Panc1 (cell line): ENCODE measurements at regions not wholly inside any gene's neighbourhood (a gene's known extent, or its start where the extent isn't known, plus 50 kb on each side); places are given as distances from the start of the nearest gene placed in this dataset.

ENCODE experiments used
- ATAC-seq: fragments of 200-7000 bp; cut with Tn5 transposase; 2 replicates; pipeline ENCODE4 v1.9.1; 2020; ENCODE audit warnings: mild to moderate bottlenecking, moderate library complexity
- BruUV-seq: library from RNA; stranded (reverse); fragments of 400-500 nt; replicated peaks from 2 replicates; lab custom pipeline; 2021; lab: Mats Ljungman, UMichigan
- CTCF ChIA-PET: fragments of 300-600 bp; sonication (Branson Sonifier 250); formaldehyde crosslinking; loops from one replicate; lab custom pipeline; 2022; ENCODE audit warnings: antibody characterized with exemption; lab: Charles Lee
- POLR2A ChIA-PET: fragments of 300-600 bp; sonication (Branson Sonifier 250); formaldehyde crosslinking; loops from one replicate; lab custom pipeline; 2022; ENCODE audit warnings: antibody characterized with exemption; lab: Charles Lee
- DNase-seq: peaks from one replicate; pipeline ENCODE4 v3.0.0-alpha.2; 2010; ENCODE audit warnings: low read depth, low spot score
- H3K27ac ChIP-seq: 2 replicates; pipeline ENCODE4 v1.5.1; 2011; ENCODE audit warnings: mild to moderate bottlenecking, low read length, inconsistent platforms
- H3K27me3 ChIP-seq: fragments of 200-500 bp; sonication (Bioruptor generic); 2 replicates; pipeline ENCODE4 v1.6.0; 2014; ENCODE audit warnings: low read length, inconsistent platforms; ENCODE audit not compliant: control insufficient read depth, insufficient read depth
- H3K36me3 ChIP-seq: fragments of 200-500 bp; sonication (Bioruptor generic); 2 replicates; pipeline ENCODE4 v1.5.1; 2014; ENCODE audit warnings: inconsistent platforms, mild to moderate bottlenecking, low read length, moderate library complexity; ENCODE audit not compliant: control insufficient read depth, insufficient read depth
- H3K4me1 ChIP-seq: 2 replicates; pipeline ENCODE4 v1.5.1; 2011; ENCODE audit warnings: inconsistent platforms, mild to moderate bottlenecking, low read length, moderate library complexity; ENCODE audit not compliant: control insufficient read depth, insufficient read depth
- H3K4me3 ChIP-seq, 2 experiments: 2 replicates each; pipeline ENCODE4 v1.5.1; 2011 to 2012; ENCODE audit warnings: low read depth in 2 of 2, low read length in 2 of 2, mild to moderate bottlenecking in 2 of 2, inconsistent platforms in 1 of 2, moderate library complexity in 1 of 2
- H3K9me3 ChIP-seq: fragments of 200-500 bp; sonication (Bioruptor generic); 2 replicates; pipeline ENCODE4 v1.5.1; 2014; ENCODE audit warnings: low read depth, mild to moderate bottlenecking, inconsistent platforms, low read length, moderate library complexity; ENCODE audit not compliant: control insufficient read depth, insufficient read depth
- POLR2AphosphoS5 ChIP-seq: IDR thresholded peaks from 2 replicates; pipeline ENCODE4 v1.6.1; 2012; ENCODE audit warnings: mild to moderate bottlenecking, low read depth, low read length, moderate library complexity
- SIN3A ChIP-seq: IDR thresholded peaks from 2 replicates; pipeline ENCODE4 v1.6.1; 2012; ENCODE audit warnings: low read depth, mild to moderate bottlenecking, low read length, moderate library complexity, borderline replicate concordance; ENCODE audit not compliant: insufficient read depth
- TCF7L2 ChIP-seq: IDR thresholded peaks from 2 replicates; pipeline ENCODE4 v1.6.1; 2011; ENCODE audit warnings: mild to moderate bottlenecking, low read depth, low read length, inconsistent platforms
- in situ Hi-C: cut with HindIII; loops from 2 replicates; pipeline ENCODE4 v1.10.0; 2016; ENCODE audit warnings: low sequenced_read_pairs, low pct_unique_long_range_greater_than_20kb
- intact Hi-C: fragments of 100-400 bp; cut with micrococcal nuclease; formaldehyde crosslinking; loops from one replicate; pipeline ENCODE4 v1.10.0; 2022; ENCODE audit not compliant: unreplicated experiment
- TF ChIP-seq, protein P1 (sequence below), 2 experiments: IDR thresholded peaks; 2 replicates each; pipeline ENCODE4 v1.6.1; 2011 to 2012; ENCODE audit warnings: low read depth in 2 of 2, control low read depth in 1 of 2, low read length in 1 of 2, mild to moderate bottlenecking in 1 of 2, moderate library complexity in 1 of 2; ENCODE audit not compliant: insufficient read depth in 1 of 2
- TF ChIP-seq, protein P2 (sequence below): fragments of 450-650 bp; IDR thresholded peaks from 2 replicates; pipeline ENCODE4 v1.5.1; 2017; ENCODE audit warnings: mild to moderate bottlenecking

DNA sequence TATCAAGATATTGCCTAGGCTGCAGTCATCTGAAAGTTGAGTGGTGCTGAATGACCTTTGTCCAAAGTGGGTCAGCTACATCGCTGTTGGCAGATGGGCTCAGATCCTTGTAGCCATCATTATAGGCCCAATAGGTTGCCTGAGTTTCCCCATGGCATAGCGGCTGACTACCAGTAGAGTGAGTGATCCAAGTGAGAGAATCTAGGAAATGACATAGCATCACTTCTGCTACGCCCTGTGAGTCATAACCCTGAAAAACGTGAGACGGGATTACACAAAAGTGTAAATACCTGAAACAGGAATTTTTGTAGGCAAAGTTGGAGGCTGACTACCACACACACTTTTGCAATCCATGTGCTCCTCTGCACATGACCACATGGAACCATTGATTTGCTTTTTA lies 273.3 kb downstream of the RPL10L start:
- no TSS peak for BruUV-seq
- no peaks in the 10 kb centered on the region for H3K4me1 ChIP-seq
- H3K4me3 ChIP-seq: no peak overlapping the region
- H3K27ac ChIP-seq: no peak overlapping the region
- no peaks in the 10 kb centered on the region for H3K36me3 ChIP-seq
- H3K9me3 ChIP-seq: no peaks in the 10 kb centered on the region
- ChIA-PET CTCF (no interaction called here), POLR2A (no interaction called here)
- no peak for ATAC-seq
- intact Hi-C loops (no loop called here), in situ Hi-C loops (no loop called here)
- H3K27me3 ChIP-seq: no peaks in the 10 kb centered on the region
- TF ChIP-seq SIN3A (no peak), POLR2AphosphoS5 (no peak), TCF7L2 (no peak)
- TF ChIP-seq, protein P1, sequence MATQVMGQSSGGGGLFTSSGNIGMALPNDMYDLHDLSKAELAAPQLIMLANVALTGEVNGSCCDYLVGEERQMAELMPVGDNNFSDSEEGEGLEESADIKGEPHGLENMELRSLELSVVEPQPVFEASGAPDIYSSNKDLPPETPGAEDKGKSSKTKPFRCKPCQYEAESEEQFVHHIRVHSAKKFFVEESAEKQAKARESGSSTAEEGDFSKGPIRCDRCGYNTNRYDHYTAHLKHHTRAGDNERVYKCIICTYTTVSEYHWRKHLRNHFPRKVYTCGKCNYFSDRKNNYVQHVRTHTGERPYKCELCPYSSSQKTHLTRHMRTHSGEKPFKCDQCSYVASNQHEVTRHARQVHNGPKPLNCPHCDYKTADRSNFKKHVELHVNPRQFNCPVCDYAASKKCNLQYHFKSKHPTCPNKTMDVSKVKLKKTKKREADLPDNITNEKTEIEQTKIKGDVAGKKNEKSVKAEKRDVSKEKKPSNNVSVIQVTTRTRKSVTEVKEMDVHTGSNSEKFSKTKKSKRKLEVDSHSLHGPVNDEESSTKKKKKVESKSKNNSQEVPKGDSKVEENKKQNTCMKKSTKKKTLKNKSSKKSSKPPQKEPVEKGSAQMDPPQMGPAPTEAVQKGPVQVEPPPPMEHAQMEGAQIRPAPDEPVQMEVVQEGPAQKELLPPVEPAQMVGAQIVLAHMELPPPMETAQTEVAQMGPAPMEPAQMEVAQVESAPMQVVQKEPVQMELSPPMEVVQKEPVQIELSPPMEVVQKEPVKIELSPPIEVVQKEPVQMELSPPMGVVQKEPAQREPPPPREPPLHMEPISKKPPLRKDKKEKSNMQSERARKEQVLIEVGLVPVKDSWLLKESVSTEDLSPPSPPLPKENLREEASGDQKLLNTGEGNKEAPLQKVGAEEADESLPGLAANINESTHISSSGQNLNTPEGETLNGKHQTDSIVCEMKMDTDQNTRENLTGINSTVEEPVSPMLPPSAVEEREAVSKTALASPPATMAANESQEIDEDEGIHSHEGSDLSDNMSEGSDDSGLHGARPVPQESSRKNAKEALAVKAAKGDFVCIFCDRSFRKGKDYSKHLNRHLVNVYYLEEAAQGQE (IDR thresholded peaks at IDR 0.05; ENCODE audit: insufficient read depth in 1 of 2, low read depth in 2 of 2, low read length in 1 of 2): no peak
- TF ChIP-seq, protein P2, sequence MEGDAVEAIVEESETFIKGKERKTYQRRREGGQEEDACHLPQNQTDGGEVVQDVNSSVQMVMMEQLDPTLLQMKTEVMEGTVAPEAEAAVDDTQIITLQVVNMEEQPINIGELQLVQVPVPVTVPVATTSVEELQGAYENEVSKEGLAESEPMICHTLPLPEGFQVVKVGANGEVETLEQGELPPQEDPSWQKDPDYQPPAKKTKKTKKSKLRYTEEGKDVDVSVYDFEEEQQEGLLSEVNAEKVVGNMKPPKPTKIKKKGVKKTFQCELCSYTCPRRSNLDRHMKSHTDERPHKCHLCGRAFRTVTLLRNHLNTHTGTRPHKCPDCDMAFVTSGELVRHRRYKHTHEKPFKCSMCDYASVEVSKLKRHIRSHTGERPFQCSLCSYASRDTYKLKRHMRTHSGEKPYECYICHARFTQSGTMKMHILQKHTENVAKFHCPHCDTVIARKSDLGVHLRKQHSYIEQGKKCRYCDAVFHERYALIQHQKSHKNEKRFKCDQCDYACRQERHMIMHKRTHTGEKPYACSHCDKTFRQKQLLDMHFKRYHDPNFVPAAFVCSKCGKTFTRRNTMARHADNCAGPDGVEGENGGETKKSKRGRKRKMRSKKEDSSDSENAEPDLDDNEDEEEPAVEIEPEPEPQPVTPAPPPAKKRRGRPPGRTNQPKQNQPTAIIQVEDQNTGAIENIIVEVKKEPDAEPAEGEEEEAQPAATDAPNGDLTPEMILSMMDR: no peak
- no peak for DNase-seq

DNA sequence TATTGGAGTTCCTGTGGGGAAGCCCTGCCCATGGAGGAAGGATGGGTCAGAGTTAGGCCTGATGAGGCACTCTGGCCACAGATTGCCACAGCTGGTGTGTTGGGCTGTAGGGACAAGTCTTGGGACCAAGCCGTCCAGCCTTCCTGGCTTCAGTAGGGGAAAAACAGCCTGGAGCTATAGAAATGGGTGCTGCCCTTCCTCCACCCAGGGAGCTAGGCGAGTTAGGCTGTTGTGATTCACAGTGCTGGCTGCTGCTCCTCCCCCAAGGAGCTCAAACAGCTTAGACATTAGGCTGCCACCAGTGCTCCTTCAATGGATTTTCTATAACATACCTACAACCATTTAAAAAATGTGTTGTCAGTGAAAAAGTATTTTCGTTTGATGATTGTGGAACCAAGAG lies 274.3 kb downstream of the RPL10L start:
- ATAC-seq: no peak
- no TSS peak for BruUV-seq
- Histone ChIP-seq H3K36me3 (no peaks in the 10 kb centered on the region), H3K4me1 (no peaks in the 10 kb centered on the region), H3K4me3 (no peak overlapping the region), H3K27ac (no peak overlapping the region), H3K9me3 (no peaks in the 10 kb centered on the region), H3K27me3 (no peaks in the 10 kb centered on the region)
- in situ Hi-C loops: no loop called here
- no peak for TF ChIP-seq POLR2AphosphoS5
- TF ChIP-seq, protein P2: no peak
- TF ChIP-seq, protein P1 (IDR thresholded peaks at IDR 0.05; ENCODE audit: insufficient read depth in 1 of 2, low read depth in 2 of 2, low read length in 1 of 2): no peak
- no peak for TF ChIP-seq TCF7L2
- no peak for TF ChIP-seq SIN3A
- CTCF ChIA-PET: no interaction called here
- no peak for DNase-seq
- POLR2A ChIA-PET: no interaction called here
- intact Hi-C loops: no loop called here
